ENCODE measurements at regions not wholly inside any gene's neighbourhood (a gene's known extent, or its start where the extent isn't known, plus 50 kb on each side); places are given as distances from the start of the nearest gene placed in this dataset.

GRCh38 chr7:18221377-18222293, 194.0 kb upstream of the PRPS1L1 start:
- TF ChIP-seq, protein P1, sequence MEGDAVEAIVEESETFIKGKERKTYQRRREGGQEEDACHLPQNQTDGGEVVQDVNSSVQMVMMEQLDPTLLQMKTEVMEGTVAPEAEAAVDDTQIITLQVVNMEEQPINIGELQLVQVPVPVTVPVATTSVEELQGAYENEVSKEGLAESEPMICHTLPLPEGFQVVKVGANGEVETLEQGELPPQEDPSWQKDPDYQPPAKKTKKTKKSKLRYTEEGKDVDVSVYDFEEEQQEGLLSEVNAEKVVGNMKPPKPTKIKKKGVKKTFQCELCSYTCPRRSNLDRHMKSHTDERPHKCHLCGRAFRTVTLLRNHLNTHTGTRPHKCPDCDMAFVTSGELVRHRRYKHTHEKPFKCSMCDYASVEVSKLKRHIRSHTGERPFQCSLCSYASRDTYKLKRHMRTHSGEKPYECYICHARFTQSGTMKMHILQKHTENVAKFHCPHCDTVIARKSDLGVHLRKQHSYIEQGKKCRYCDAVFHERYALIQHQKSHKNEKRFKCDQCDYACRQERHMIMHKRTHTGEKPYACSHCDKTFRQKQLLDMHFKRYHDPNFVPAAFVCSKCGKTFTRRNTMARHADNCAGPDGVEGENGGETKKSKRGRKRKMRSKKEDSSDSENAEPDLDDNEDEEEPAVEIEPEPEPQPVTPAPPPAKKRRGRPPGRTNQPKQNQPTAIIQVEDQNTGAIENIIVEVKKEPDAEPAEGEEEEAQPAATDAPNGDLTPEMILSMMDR (IDR thresholded peaks at IDR 0.05; ENCODE audit: extremely low read depth in 1 of 2, insufficient read depth in 1 of 2, low read depth in 1 of 2, low read length in 2 of 2), result no peak
- TF ChIP-seq POLR2A (IDR thresholded peaks at IDR 0.05; ENCODE audit: low read depth, low read length) (no peak), POLR2AphosphoS5 (IDR thresholded peaks at IDR 0.05; ENCODE audit: insufficient read depth, low read depth, low read length) (no peak), FOS (IDR thresholded peaks at IDR 0.05; ENCODE audit: borderline replicate concordance, insufficient read depth, low read length) (no peak), JUN (IDR thresholded peaks at IDR 0.05; ENCODE audit: borderline replicate concordance, insufficient read depth, insufficient read length, low read depth) (no peak), EZH2 (IDR thresholded peaks at IDR 0.05; ENCODE audit: borderline replicate concordance, low read depth, low read length, severe bottlenecking) (no peak), MYC (IDR thresholded peaks at IDR 0.05; ENCODE audit: low read depth, low read length) (no peak), GATA2 (IDR thresholded peaks at IDR 0.05; ENCODE audit: insufficient read depth, insufficient read length, low read depth, low read length) (no peak)
- TF ChIP-seq, protein P2, sequence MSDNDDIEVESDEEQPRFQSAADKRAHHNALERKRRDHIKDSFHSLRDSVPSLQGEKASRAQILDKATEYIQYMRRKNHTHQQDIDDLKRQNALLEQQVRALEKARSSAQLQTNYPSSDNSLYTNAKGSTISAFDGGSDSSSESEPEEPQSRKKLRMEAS (IDR thresholded peaks at IDR 0.05; ENCODE audit: insufficient read depth, insufficient read length), result no peak

Data from endothelial cell of umbilical vein (primary cell).